ENCODE measurements at regions not wholly inside any gene's neighbourhood (a gene's known extent, or its start where the extent isn't known, plus 50 kb on each side); places are given as distances from the start of the nearest gene placed in this dataset.

- DNase-seq (ENCODE audit: low read depth in 2 of 2) = no peak
These were observed 264.7 kb upstream of the KCNH8 start for GRCh38 chr3:18883571-18883970.

- no peak for DNase-seq (ENCODE audit: low read depth in 2 of 2)
These were observed 267.6 kb upstream of the KCNH8 start for GRCh38 chr3:18880691-18881090.

GRCh38 chr3:18872466-18872865 is 275.8 kb upstream of the KCNH8 start:
- no peak for DNase-seq (ENCODE audit: low read depth in 2 of 2)

- no peak for DNase-seq (ENCODE audit: low read depth in 2 of 2)
These were observed 277.7 kb upstream of the KCNH8 start for GRCh38 chr3:18870642-18871041.

- DNase-seq (ENCODE audit: low read depth in 2 of 2) = no peak
These were observed 278.2 kb upstream of the KCNH8 start for GRCh38 chr3:18870074-18870640.

GRCh38 chr3:18868911-18869689 is 279.2 kb upstream of the KCNH8 start:
- DNase-seq (ENCODE audit: low read depth in 2 of 2) = peak; percentile 6 to 15

- DNase-seq (ENCODE audit: low read depth in 2 of 2) = no peak
These were observed 281.4 kb upstream of the KCNH8 start for GRCh38 chr3:18866899-18867298.

GRCh38 chr3:18864933-18865731 is 283.2 kb upstream of the KCNH8 start:
- no peak for DNase-seq (ENCODE audit: low read depth in 2 of 2)

- no peak for DNase-seq (ENCODE audit: low read depth in 2 of 2)
These were observed 286.2 kb upstream of the KCNH8 start for GRCh38 chr3:18862077-18862476.

GRCh38 chr3:18861137-18861536 is 287.2 kb upstream of the KCNH8 start:
- DNase-seq (ENCODE audit: low read depth in 2 of 2) = no peak

- DNase-seq (ENCODE audit: low read depth in 2 of 2) = no peak
These were observed 295.0 kb upstream of the KCNH8 start for GRCh38 chr3:18853269-18853668.

- DNase-seq (ENCODE audit: low read depth in 2 of 2) = no peak
These were observed 300.6 kb upstream of the KCNH8 start for GRCh38 chr3:18847583-18848197.

- DNase-seq (ENCODE audit: low read depth in 2 of 2) = no peak
These were observed 304.3 kb upstream of the KCNH8 start for GRCh38 chr3:18843983-18844382.

- DNase-seq (ENCODE audit: low read depth in 2 of 2) = no peak
These were observed 305.1 kb upstream of the KCNH8 start for GRCh38 chr3:18843188-18843587.

GRCh38 chr3:18841422-18842343 is 306.6 kb upstream of the KCNH8 start:
- no peak for DNase-seq (ENCODE audit: low read depth in 2 of 2)

- DNase-seq (ENCODE audit: low read depth in 2 of 2) = no peak
These were observed 307.7 kb upstream of the KCNH8 start for GRCh38 chr3:18840535-18841137.

GRCh38 chr3:18838758-18839157 is 309.6 kb upstream of the KCNH8 start:
- no peak for DNase-seq (ENCODE audit: low read depth in 2 of 2)

GRCh38 chr3:18837137-18837755 is 311.1 kb upstream of the KCNH8 start:
- no peak for DNase-seq (ENCODE audit: low read depth in 2 of 2)

- DNase-seq (ENCODE audit: low read depth in 2 of 2) = no peak
These were observed 313.3 kb upstream of the KCNH8 start for GRCh38 chr3:18835021-18835420.

GRCh38 chr3:18830087-18830486 is 318.2 kb upstream of the KCNH8 start:
- DNase-seq (ENCODE audit: low read depth in 2 of 2) = no peak

All from stimulated activated CD4-positive, alpha-beta T cell treated with anti-CD3 and anti-CD28 coated beads, Interleukin-12 subunit alpha, Interleukin-12 subunit beta, amount 100 ng/mL, for 24 hours (primary cell).